ENCODE measurements at regions not wholly inside any gene's neighbourhood (a gene's known extent, or its start where the extent isn't known, plus 50 kb on each side); places are given as distances from the start of the nearest gene placed in this dataset.

DNA sequence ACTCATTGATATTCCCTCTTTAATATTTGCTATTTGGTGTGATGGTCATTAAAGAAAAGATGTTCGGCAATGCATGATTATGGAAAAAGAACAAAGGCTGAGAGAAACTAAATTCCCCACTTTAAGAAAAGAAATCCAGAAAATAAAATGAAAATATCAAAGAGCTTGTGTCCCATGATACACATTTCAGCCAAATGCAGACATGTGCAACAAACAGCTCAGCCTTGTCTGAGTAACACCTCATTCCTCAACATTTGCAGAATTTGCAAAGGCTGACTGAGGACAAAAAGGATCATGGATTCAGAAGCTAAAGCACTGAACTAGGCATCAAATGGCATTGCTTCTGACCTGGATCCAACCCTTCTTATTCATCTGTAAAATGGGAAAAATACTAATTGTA, 281.0 kb downstream of the RAB28 start:
- H4K20me1 ChIP-seq (ENCODE audit: insufficient read depth, low read length) = no peaks in the 10 kb centered on the region

DNA sequence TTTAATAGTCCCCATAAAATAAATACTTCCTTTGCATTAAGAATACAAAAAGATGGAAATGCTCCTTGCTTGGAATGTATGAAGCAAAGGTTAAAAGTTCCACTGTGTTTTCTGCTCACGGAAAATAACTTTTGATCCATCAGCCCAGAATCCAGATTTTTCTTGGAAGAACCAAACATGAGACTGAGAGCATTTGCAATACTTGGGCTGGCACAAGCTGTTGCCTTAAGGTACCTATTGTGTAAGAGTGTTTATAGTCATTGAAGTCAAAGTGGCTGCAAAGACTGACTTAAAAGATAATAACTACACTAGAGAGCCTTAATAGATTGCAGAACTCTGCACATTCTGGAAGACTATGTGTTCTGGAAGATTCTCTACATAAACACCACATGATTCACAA, 281.4 kb downstream of the RAB28 start:
- no peaks in the 10 kb centered on the region for H3K9me3 ChIP-seq (replicated peaks; ENCODE audit: insufficient read depth, low read length)
- H3K27ac ChIP-seq (ENCODE audit: low read length) = no peak overlapping the region
- no peaks in the 10 kb centered on the region for H3K9me2 ChIP-seq (replicated peaks; ENCODE audit: insufficient read depth, low read length)
- no peak overlapping the region for H2AFZ ChIP-seq (ENCODE audit: low read length)
- no peaks in the 10 kb centered on the region for H4K20me1 ChIP-seq (ENCODE audit: insufficient read depth, low read length)
- TF ChIP-seq, protein P1, sequence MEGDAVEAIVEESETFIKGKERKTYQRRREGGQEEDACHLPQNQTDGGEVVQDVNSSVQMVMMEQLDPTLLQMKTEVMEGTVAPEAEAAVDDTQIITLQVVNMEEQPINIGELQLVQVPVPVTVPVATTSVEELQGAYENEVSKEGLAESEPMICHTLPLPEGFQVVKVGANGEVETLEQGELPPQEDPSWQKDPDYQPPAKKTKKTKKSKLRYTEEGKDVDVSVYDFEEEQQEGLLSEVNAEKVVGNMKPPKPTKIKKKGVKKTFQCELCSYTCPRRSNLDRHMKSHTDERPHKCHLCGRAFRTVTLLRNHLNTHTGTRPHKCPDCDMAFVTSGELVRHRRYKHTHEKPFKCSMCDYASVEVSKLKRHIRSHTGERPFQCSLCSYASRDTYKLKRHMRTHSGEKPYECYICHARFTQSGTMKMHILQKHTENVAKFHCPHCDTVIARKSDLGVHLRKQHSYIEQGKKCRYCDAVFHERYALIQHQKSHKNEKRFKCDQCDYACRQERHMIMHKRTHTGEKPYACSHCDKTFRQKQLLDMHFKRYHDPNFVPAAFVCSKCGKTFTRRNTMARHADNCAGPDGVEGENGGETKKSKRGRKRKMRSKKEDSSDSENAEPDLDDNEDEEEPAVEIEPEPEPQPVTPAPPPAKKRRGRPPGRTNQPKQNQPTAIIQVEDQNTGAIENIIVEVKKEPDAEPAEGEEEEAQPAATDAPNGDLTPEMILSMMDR (IDR thresholded peaks at IDR 0.05; ENCODE audit: low read length) = no peak
- TF ChIP-seq EZH2phosphoT487 (IDR thresholded peaks at IDR 0.05; ENCODE audit: low read length) = no peak
- TF ChIP-seq EZH2 (optimal IDR thresholded peaks at IDR 0.05; ENCODE audit: low read depth, low read length) = no peak
- H3K4me2 ChIP-seq (ENCODE audit: low read depth, low read length) = no peak overlapping the region
- H3K4me3 ChIP-seq (ENCODE audit: low read length) = no peak overlapping the region
- no peaks in the 10 kb centered on the region for H3K4me1 ChIP-seq (ENCODE audit: low read length)
- H3F3A ChIP-seq (ENCODE audit: insufficient read depth, low read length) = no peaks in the 10 kb centered on the region
- H3K79me2 ChIP-seq (ENCODE audit: low read length) = no peaks in the 10 kb centered on the region
- no peaks in the 10 kb centered on the region for H3K27me3 ChIP-seq (replicated peaks; ENCODE audit: insufficient read depth, low read length)
- no peak for DNase-seq
- no peaks in the 10 kb centered on the region for H3K36me3 ChIP-seq (replicated peaks; ENCODE audit: insufficient read depth, low read length)
- H3K9ac ChIP-seq (ENCODE audit: low read length) = no peak overlapping the region

More for the DNA sequence above, 281.0 kb downstream of the RAB28 start:
- H3K27me3 ChIP-seq (replicated peaks; ENCODE audit: insufficient read depth, low read length) = no peaks in the 10 kb centered on the region
- no peak overlapping the region for H2AFZ ChIP-seq (ENCODE audit: low read length)
- H3K79me2 ChIP-seq (ENCODE audit: low read length) = no peaks in the 10 kb centered on the region
- DNase-seq = no peak
- H3K9me2 ChIP-seq (replicated peaks; ENCODE audit: insufficient read depth, low read length) = no peaks in the 10 kb centered on the region
- no peak overlapping the region for H3K9ac ChIP-seq (ENCODE audit: low read length)
- no peaks in the 10 kb centered on the region for H3K4me1 ChIP-seq (ENCODE audit: low read length)
- H3K36me3 ChIP-seq (replicated peaks; ENCODE audit: insufficient read depth, low read length) = no peaks in the 10 kb centered on the region
- no peak overlapping the region for H3K4me3 ChIP-seq (ENCODE audit: low read length)
- no peaks in the 10 kb centered on the region for H3K9me3 ChIP-seq (replicated peaks; ENCODE audit: insufficient read depth, low read length)
- TF ChIP-seq EZH2phosphoT487 (IDR thresholded peaks at IDR 0.05; ENCODE audit: low read length) = no peak
- no peak for TF ChIP-seq EZH2 (optimal IDR thresholded peaks at IDR 0.05; ENCODE audit: low read depth, low read length)
- TF ChIP-seq, protein P1 (IDR thresholded peaks at IDR 0.05; ENCODE audit: low read length) = no peak
- H3F3A ChIP-seq (ENCODE audit: insufficient read depth, low read length) = no peaks in the 10 kb centered on the region
- H3K27ac ChIP-seq (ENCODE audit: low read length) = no peak overlapping the region
- H3K4me2 ChIP-seq (ENCODE audit: low read depth, low read length) = no peak overlapping the region

- Histone ChIP-seq H3K27ac (ENCODE audit: low read length) (no peak overlapping the region), H3K4me3 (ENCODE audit: low read length) (no peak overlapping the region), H3K4me2 (ENCODE audit: low read depth, low read length) (no peak overlapping the region), H3K9ac (ENCODE audit: low read length) (no peak overlapping the region), H3K27me3 (replicated peaks; ENCODE audit: insufficient read depth, low read length) (no peaks in the 10 kb centered on the region), H3K36me3 (replicated peaks; ENCODE audit: insufficient read depth, low read length) (no peaks in the 10 kb centered on the region), H3K9me3 (replicated peaks; ENCODE audit: insufficient read depth, low read length) (no peaks in the 10 kb centered on the region), H2AFZ (ENCODE audit: low read length) (no peak overlapping the region), H4K20me1 (ENCODE audit: insufficient read depth, low read length) (no peaks in the 10 kb centered on the region), H3F3A (ENCODE audit: insufficient read depth, low read length) (no peaks in the 10 kb centered on the region), H3K9me2 (replicated peaks; ENCODE audit: insufficient read depth, low read length) (no peaks in the 10 kb centered on the region), H3K79me2 (ENCODE audit: low read length) (no peaks in the 10 kb centered on the region), H3K4me1 (ENCODE audit: low read length) (no peaks in the 10 kb centered on the region)
- no peak for TF ChIP-seq EZH2phosphoT487 (IDR thresholded peaks at IDR 0.05; ENCODE audit: low read length)
- no peak for TF ChIP-seq EZH2 (optimal IDR thresholded peaks at IDR 0.05; ENCODE audit: low read depth, low read length)
- TF ChIP-seq, protein P1 (IDR thresholded peaks at IDR 0.05; ENCODE audit: low read length) = no peak
- no peak for DNase-seq
These were observed 282.9 kb downstream of the RAB28 start for GRCh38 chr4:13201241-13201640.
